Fibroblast of gingiva (primary cell): ENCODE measurements at regions not wholly inside any gene's neighbourhood (a gene's known extent, or its start where the extent isn't known, plus 50 kb on each side); places are given as distances from the start of the nearest gene placed in this dataset.
A peak's percentile ranks its signal among the peaks of the same experiment; 100 is the strongest.
"Not testable (repeated sequence)": the region's sequence is repeated elsewhere in the genome, so short reads cannot be mapped to it uniquely, and the experiment has no call there.

Experiments
- DNase-seq: peaks from one replicate; pipeline ENCODE4 v3.0.0-alpha.2; 2011; ENCODE audit warnings: low read depth

- no peak for DNase-seq
Measured at GRCh38 chr17:5864741-5865657, 205.2 kb upstream of the WSCD1 start.

- no peak for DNase-seq
Measured at GRCh38 chr17:5866978-5867377, 203.2 kb upstream of the WSCD1 start.

GRCh38 chr17:5869041-5869745 lies 201.0 kb upstream of the WSCD1 start:
- no peak for DNase-seq

- DNase-seq = no peak
Measured at GRCh38 chr17:5870231-5870953, 199.8 kb upstream of the WSCD1 start.

- DNase-seq = no peak
Measured at GRCh38 chr17:5871666-5872065, 198.5 kb upstream of the WSCD1 start.

GRCh38 chr17:5872831-5873230 lies 197.3 kb upstream of the WSCD1 start:
- DNase-seq = no peak

- DNase-seq = no peak
Measured at GRCh38 chr17:5873781-5874180, 196.4 kb upstream of the WSCD1 start.

- DNase-seq = no peak
Measured at GRCh38 chr17:5874486-5874885, 195.7 kb upstream of the WSCD1 start.

GRCh38 chr17:5877366-5877765 lies 192.8 kb upstream of the WSCD1 start:
- DNase-seq = no peak

GRCh38 chr17:5877948-5878347 lies 192.2 kb upstream of the WSCD1 start:
- peak; percentile 15 for DNase-seq

- DNase-seq = no peak
Measured at GRCh38 chr17:5881849-5882248, 188.3 kb upstream of the WSCD1 start.

GRCh38 chr17:5883775-5884665 lies 186.2 kb upstream of the WSCD1 start:
- no peak for DNase-seq

- no peak for DNase-seq
Measured at GRCh38 chr17:5885336-5885735, 184.8 kb upstream of the WSCD1 start.

GRCh38 chr17:5888811-5889210 lies 181.4 kb upstream of the WSCD1 start:
- DNase-seq = no peak

- DNase-seq = no peak
Measured at GRCh38 chr17:5892921-5893675, 177.1 kb upstream of the WSCD1 start.

GRCh38 chr17:5893741-5894140 lies 176.4 kb upstream of the WSCD1 start:
- no peak for DNase-seq

GRCh38 chr17:5895276-5895675 lies 174.9 kb upstream of the WSCD1 start:
- DNase-seq = no peak

- DNase-seq = no peak
Measured at GRCh38 chr17:5896215-5896614, 174.0 kb upstream of the WSCD1 start.

GRCh38 chr17:5897275-5897911 lies 172.8 kb upstream of the WSCD1 start:
- no peak for DNase-seq

GRCh38 chr17:5897981-5898380 lies 172.2 kb upstream of the WSCD1 start:
- not testable (repeated sequence) for DNase-seq
